NB4 (cell line): ENCODE measurements at regions not wholly inside any gene's neighbourhood (a gene's known extent, or its start where the extent isn't known, plus 50 kb on each side); places are given as distances from the start of the nearest gene placed in this dataset.

Source experiments
- CTCF ChIP-seq: IDR thresholded peaks from one replicate; pipeline ENCODE4 v1.5.1; 2012; ENCODE audit warnings: low read depth, low read length
- MAX ChIP-seq: IDR thresholded peaks from 2 replicates; pipeline ENCODE4 v1.6.1; 2011; ENCODE audit warnings: low read depth, low read length
- MYC ChIP-seq: IDR thresholded peaks from 2 replicates; pipeline ENCODE4 v1.6.1; 2011; ENCODE audit warnings: low read depth, low read length

DNA sequence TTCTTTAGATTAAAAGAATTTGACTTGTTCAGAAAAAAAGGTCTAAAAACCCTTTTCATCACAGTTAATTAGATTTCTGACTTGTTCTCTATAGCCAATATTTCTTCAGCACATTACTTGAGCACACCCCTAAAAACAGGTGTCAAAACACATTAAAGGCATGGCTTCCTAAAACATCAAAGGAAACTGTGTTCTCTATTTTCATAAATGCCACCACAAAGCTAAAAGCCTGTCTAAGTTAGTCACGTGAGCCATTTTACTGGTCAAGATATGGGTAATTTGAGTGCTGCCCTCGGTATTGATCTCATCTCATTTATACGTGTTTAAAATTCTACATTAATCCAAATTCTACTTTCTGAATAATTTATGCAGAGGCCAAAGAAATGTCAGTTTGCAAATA lies 580.5 kb downstream of the HAO1 start:
- no peak for TF ChIP-seq MYC
- no peak for TF ChIP-seq CTCF
- TF ChIP-seq MAX: no peak
